Keratinocyte (primary cell): ENCODE measurements at regions not wholly inside any gene's neighbourhood (a gene's known extent, or its start where the extent isn't known, plus 50 kb on each side); places are given as distances from the start of the nearest gene placed in this dataset.

ENCODE experiments used
- DNase-seq: peaks from one replicate; pipeline ENCODE4 v3.0.0-alpha.2; 2011; ENCODE audit warnings: low read depth, missing footprints, low spot score
- FAIRE-seq: peaks from 2 replicates; lab custom pipeline; 2011; peaks lifted over from hg19 to GRCh38; lab: Jason Lieb, UNC
- H2AFZ ChIP-seq: 2 replicates; pipeline ENCODE4 v1.6.0; 2012; ENCODE audit warnings: low read length, control low read depth, inconsistent platforms; ENCODE audit not compliant: control insufficient read depth
- H3K27ac ChIP-seq: 2 replicates; pipeline ENCODE4 v1.5.1; 2011; ENCODE audit warnings: low read length; ENCODE audit not compliant: control insufficient read depth, insufficient read depth
- H3K27me3 ChIP-seq: 3 replicates; pipeline ENCODE4 v1.6.0; 2011; ENCODE audit warnings: low read length; ENCODE audit not compliant: control insufficient read depth, insufficient read depth; ENCODE audit errors: extremely low read depth
- H3K36me3 ChIP-seq, 2 experiments: 2 replicates in 1 of 2; 3 replicates in 1 of 2; pipeline ENCODE4 v1.5.1; 2011; ENCODE audit warnings: low read length in 2 of 2, mild to moderate bottlenecking in 1 of 2; ENCODE audit not compliant: control insufficient read depth in 2 of 2, insufficient read depth in 2 of 2; ENCODE audit errors: extremely low read depth in 1 of 2
- H3K4me1 ChIP-seq: 3 replicates; pipeline ENCODE4 v1.5.1; 2011; ENCODE audit warnings: low read length; ENCODE audit not compliant: control insufficient read depth, insufficient read depth; ENCODE audit errors: extremely low read depth
- H3K4me2 ChIP-seq: 3 replicates; pipeline ENCODE4 v1.6.0; 2011; ENCODE audit warnings: low read depth, low read length; ENCODE audit not compliant: control insufficient read depth, insufficient read depth; ENCODE audit errors: extremely low read depth
- H3K4me3 ChIP-seq, 3 experiments: fragments of 200-600 bp in 1 of 3; sonication (generic) in 1 of 3; 2 replicates in 2 of 3; 3 replicates in 1 of 3; pipeline ENCODE4 v1.5.1; 2011 to 2016; ENCODE audit warnings: low read length in 3 of 3, mild to moderate bottlenecking in 3 of 3, control low read depth in 2 of 3, inconsistent platforms in 1 of 3, low read depth in 1 of 3, mixed read lengths in 1 of 3, mixed run types in 1 of 3, moderate library complexity in 1 of 3; ENCODE audit not compliant: control insufficient read depth in 2 of 3, insufficient read depth in 2 of 3; ENCODE audit errors: extremely low read depth in 1 of 3
- H3K79me2 ChIP-seq: 2 replicates; pipeline ENCODE4 v1.6.0; 2012; ENCODE audit warnings: low read length; ENCODE audit not compliant: control insufficient read depth, insufficient read depth
- H3K9ac ChIP-seq: 3 replicates; pipeline ENCODE4 v1.6.0; 2011; ENCODE audit warnings: low read length; ENCODE audit not compliant: control insufficient read depth, insufficient read depth; ENCODE audit errors: extremely low read depth
- H3K9me1 ChIP-seq: 3 replicates; pipeline ENCODE4 v1.6.0; 2011; ENCODE audit warnings: low read length; ENCODE audit not compliant: control insufficient read depth, insufficient read depth; ENCODE audit errors: extremely low read depth
- H3K9me3 ChIP-seq: 2 replicates; pipeline ENCODE4 v1.5.1; 2012; ENCODE audit warnings: low read depth, low read length; ENCODE audit not compliant: control insufficient read depth
- H4K20me1 ChIP-seq: 3 replicates; pipeline ENCODE4 v1.6.0; 2011; ENCODE audit warnings: low read length; ENCODE audit not compliant: control insufficient read depth, insufficient read depth; ENCODE audit errors: extremely low read depth
- EZH2 ChIP-seq: IDR thresholded peaks from one replicate; pipeline ENCODE4 v1.6.1; 2012; ENCODE audit warnings: inconsistent platforms, mild to moderate bottlenecking, low read length, moderate library complexity
- dilution Hi-C: fragments of 300-500 bp; cut with MboI; formaldehyde crosslinking; loops from one replicate; pipeline ENCODE4 v1.7.0; 2020; ENCODE audit warnings: low sequenced_read_pairs; ENCODE audit not compliant: extremely low pct_ligation_motif_present
- TF ChIP-seq, protein P1 (sequence below), 3 experiments: IDR thresholded peaks in 1 of 3; conservative IDR thresholded peaks in 1 of 3; optimal IDR thresholded peaks in 1 of 3; 2 replicates in 2 of 3; 3 replicates in 1 of 3; pipeline versions ENCODE3 to v1.5.1; 2011; ENCODE audit warnings: low read length in 3 of 3, mild to moderate bottlenecking in 3 of 3, moderate library complexity in 2 of 3, control low read depth in 1 of 3, inconsistent platforms in 1 of 3; ENCODE audit not compliant: insufficient read depth in 2 of 3; ENCODE audit errors: extremely low read depth in 1 of 3

DNA sequence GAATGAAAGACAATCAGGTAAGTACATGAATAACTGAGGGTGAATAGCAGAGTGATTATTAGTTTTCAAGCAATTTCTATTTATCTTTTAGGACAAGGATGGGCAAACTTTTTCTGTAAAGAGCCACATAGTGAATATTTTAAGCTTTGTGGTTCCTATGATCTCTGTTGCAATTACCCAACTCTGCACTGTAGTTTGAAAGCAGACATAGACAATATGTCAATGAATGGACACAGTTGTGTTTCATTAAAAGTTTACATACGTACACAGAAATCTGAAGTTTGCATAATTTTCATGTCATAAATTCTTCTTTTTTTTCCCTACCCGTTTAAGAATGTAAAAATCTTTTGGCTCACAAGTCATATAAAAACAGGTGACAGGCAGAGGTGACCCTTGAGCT is 71.4 kb downstream of the ZNF281 start:
- Histone ChIP-seq H3K79me2 (no peaks in the 10 kb centered on the region), H3K4me3 (no peak overlapping the region), H3K9ac (no peak overlapping the region), H3K4me2 (no peak overlapping the region), H3K9me1 (no peaks in the 10 kb centered on the region), H3K27me3 (no peaks in the 10 kb centered on the region), H2AFZ (no peak overlapping the region), H3K4me1 (peaks cover 18% of the 10 kb centered on the region), H4K20me1 (no peaks in the 10 kb centered on the region), H3K9me3 (no peaks in the 10 kb centered on the region), H3K27ac (no peak overlapping the region), H3K36me3 (no peaks in the 10 kb centered on the region)
- DNase-seq (no peak), FAIRE-seq (no peak)
- TF ChIP-seq EZH2 = no peak
- TF ChIP-seq, protein P1, sequence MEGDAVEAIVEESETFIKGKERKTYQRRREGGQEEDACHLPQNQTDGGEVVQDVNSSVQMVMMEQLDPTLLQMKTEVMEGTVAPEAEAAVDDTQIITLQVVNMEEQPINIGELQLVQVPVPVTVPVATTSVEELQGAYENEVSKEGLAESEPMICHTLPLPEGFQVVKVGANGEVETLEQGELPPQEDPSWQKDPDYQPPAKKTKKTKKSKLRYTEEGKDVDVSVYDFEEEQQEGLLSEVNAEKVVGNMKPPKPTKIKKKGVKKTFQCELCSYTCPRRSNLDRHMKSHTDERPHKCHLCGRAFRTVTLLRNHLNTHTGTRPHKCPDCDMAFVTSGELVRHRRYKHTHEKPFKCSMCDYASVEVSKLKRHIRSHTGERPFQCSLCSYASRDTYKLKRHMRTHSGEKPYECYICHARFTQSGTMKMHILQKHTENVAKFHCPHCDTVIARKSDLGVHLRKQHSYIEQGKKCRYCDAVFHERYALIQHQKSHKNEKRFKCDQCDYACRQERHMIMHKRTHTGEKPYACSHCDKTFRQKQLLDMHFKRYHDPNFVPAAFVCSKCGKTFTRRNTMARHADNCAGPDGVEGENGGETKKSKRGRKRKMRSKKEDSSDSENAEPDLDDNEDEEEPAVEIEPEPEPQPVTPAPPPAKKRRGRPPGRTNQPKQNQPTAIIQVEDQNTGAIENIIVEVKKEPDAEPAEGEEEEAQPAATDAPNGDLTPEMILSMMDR (optimal IDR thresholded peaks at IDR 0.05 in 1 of 3, IDR thresholded peaks at IDR 0.05 in 1 of 3, conservative IDR thresholded peaks at IDR 0.05 in 1 of 3; ENCODE audit: extremely low read depth in 1 of 3, insufficient read depth in 2 of 3, low read length in 3 of 3) = no peak
- dilution Hi-C loops = no loop called here

DNA sequence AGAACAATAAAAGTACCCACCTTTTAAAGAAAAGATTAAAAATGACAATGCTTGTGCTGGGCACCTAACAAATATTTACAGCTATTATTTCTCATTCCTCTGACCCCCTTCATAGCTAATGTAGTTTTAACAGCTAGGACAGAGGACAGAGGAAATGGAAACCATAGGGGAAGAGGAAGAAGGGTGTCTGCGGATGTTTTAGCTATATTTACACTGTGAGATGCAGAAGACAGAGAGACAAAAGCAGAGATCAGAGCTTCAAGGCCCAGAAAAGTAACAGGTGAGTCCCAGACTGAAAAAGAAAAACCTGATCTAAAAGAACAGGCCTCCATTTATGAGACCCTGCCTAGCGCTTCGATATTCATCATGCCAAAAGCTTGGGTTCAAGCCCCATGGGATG is 72.0 kb downstream of the ZNF281 start:
- Histone ChIP-seq H3K4me1 (peaks cover 18% of the 10 kb centered on the region), H3K9me3 (no peaks in the 10 kb centered on the region), H3K27me3 (no peaks in the 10 kb centered on the region), H3K27ac (no peak overlapping the region), H3K4me3 (no peak overlapping the region), H3K79me2 (no peaks in the 10 kb centered on the region), H3K9ac (no peak overlapping the region), H3K36me3 (no peaks in the 10 kb centered on the region), H3K4me2 (no peak overlapping the region), H4K20me1 (no peaks in the 10 kb centered on the region), H3K9me1 (no peaks in the 10 kb centered on the region), H2AFZ (no peak overlapping the region)
- TF ChIP-seq, protein P1 (optimal IDR thresholded peaks at IDR 0.05 in 1 of 3, IDR thresholded peaks at IDR 0.05 in 1 of 3, conservative IDR thresholded peaks at IDR 0.05 in 1 of 3; ENCODE audit: extremely low read depth in 1 of 3, insufficient read depth in 2 of 3, low read length in 3 of 3) = no peak
- no peak for TF ChIP-seq EZH2
- DNase-seq (no peak), FAIRE-seq (no peak)
- dilution Hi-C loops = no loop called here
